ENCODE measurements at regions not wholly inside any gene's neighbourhood (a gene's known extent, or its start where the extent isn't known, plus 50 kb on each side); places are given as distances from the start of the nearest gene placed in this dataset.

DNA sequence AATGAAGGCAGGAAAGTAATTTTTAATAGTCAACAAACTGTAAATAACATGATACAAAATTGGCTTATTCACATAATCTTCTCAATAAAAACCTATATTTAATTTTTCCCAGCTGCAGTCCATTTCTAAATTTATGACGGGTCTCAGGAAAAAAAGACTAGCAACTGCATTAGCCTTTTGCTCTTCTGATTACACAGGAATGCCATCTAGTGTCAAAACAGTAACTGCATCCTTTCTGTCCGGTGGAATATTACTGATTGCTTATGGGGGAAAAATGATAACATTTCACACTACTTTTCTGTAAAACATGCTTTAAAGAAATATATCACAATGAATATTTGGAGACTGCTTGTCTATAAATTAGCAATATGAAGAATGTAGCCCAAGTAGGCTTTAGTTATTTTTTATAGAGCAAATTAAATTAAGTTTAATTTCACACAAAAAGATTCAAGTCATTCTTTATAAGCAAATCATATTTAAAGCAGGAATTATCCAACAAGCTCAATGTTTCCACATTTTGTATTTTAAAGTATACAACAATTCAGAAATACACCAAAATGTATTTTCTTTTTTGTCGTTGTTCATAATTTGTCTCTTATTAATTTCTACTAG lies 534.7 kb downstream of the CDH10 start:
- DNase-seq (ENCODE audit: low read depth in 2 of 2), result peak; percentile 8 to 15
- no peak overlapping the region for H3K4me3 ChIP-seq (replicated peaks in 1 of 2; ENCODE audit: low read depth in 2 of 2, low read length in 2 of 2)
- TF ChIP-seq CTCF (IDR thresholded peaks at IDR 0.05; ENCODE audit: low read depth, low read length), result peak; percentile 15

DNA sequence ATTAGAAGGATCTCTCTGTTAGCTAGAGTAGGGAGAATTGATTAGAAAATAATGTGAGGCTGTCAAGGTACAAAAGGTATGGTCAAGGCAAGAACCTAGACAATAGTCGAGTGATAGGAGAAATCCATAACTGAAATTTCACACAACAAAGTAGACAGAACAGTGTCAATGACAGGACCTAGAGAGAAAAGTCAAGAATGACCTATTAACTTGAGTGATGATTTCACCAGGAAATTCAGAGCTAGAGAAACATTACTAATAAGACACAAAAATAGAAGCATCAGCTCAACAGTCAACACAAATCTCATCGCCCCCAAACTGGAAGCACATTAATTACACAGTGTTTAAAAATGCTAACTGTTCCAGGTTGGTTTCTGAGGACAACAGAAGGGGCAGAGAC lies 532.4 kb downstream of the CDH10 start:
- H3K4me3 ChIP-seq (replicated peaks in 1 of 2; ENCODE audit: low read depth in 2 of 2, low read length in 2 of 2), result no peak overlapping the region
- no peak for TF ChIP-seq CTCF (IDR thresholded peaks at IDR 0.05; ENCODE audit: low read depth, low read length)
- DNase-seq (ENCODE audit: low read depth in 2 of 2), result no peak

DNA sequence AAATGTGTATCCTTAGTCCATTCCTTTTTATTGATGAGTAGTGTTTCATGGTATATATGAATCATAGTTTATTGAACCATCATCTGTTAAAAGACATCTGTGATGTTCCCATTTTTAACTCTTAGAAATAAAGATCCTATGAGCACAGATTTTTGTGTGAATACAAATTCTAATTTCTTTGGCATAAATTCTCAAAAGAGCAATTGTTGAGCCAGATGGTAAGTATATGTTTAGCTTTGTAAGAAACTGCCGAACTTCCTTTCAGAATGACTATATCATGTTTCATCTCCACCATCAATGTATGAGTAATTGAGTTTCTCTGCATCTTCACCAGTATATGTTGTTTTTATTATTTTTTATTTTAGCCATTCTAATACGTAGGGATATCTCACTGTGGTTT lies 526.4 kb downstream of the CDH10 start:
- DNase-seq (ENCODE audit: low read depth in 2 of 2), result no peak
- no peak for TF ChIP-seq CTCF (IDR thresholded peaks at IDR 0.05; ENCODE audit: low read depth, low read length)
- H3K4me3 ChIP-seq (replicated peaks in 1 of 2; ENCODE audit: low read depth in 2 of 2, low read length in 2 of 2), result no peak overlapping the region

GRCh38 chr5:24135536-24135935 lies 509.2 kb downstream of the CDH10 start:
- no peak for TF ChIP-seq CTCF (IDR thresholded peaks at IDR 0.05; ENCODE audit: low read depth, low read length)
- no peak for DNase-seq (ENCODE audit: low read depth in 2 of 2)

GRCh38 chr5:24141046-24141445 lies 503.7 kb downstream of the CDH10 start:
- DNase-seq (ENCODE audit: low read depth in 2 of 2), result peak in 1 of 2 donors; percentile 1
- no peak overlapping the region for H3K4me3 ChIP-seq (replicated peaks in 1 of 2; ENCODE audit: low read depth in 2 of 2, low read length in 2 of 2)
- no peak for TF ChIP-seq CTCF (IDR thresholded peaks at IDR 0.05; ENCODE audit: low read depth, low read length)

More at GRCh38 chr5:24135536-24135935, 509.2 kb downstream of the CDH10 start:
- no peak overlapping the region for H3K4me3 ChIP-seq (replicated peaks in 1 of 2; ENCODE audit: low read depth in 2 of 2, low read length in 2 of 2)

GRCh38 chr5:24142341-24142740 lies 502.4 kb downstream of the CDH10 start:
- no peak for DNase-seq (ENCODE audit: low read depth in 2 of 2)
- no peak for TF ChIP-seq CTCF (IDR thresholded peaks at IDR 0.05; ENCODE audit: low read depth, low read length)

DNA sequence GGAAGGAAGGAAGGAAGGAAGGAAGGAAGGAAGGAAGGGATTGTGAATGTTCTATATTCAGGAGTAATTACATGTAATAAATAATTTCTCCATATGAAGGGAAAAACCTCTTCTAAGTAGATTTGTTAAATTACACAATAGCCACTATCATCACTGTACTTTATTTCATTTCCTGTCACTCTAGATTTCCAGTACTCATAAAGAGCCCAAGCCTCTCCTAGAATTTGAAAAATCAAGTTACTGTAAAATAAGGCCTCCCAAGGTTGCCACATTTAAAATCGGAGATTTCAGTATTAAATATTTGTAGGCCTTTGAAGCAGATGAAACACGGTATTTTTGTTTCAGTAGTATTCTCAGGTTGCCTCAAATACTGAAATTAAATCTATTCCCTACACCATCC lies 499.0 kb downstream of the CDH10 start:
- no peak for TF ChIP-seq CTCF (IDR thresholded peaks at IDR 0.05; ENCODE audit: low read depth, low read length)
- no peak overlapping the region for H3K4me3 ChIP-seq (replicated peaks in 1 of 2; ENCODE audit: low read depth in 2 of 2, low read length in 2 of 2)
- no peak for DNase-seq (ENCODE audit: low read depth in 2 of 2)

More at GRCh38 chr5:24142341-24142740, 502.4 kb downstream of the CDH10 start:
- H3K4me3 ChIP-seq (replicated peaks in 1 of 2; ENCODE audit: low read depth in 2 of 2, low read length in 2 of 2), result no peak overlapping the region

All from cardiac fibroblast (primary cell).